GM13977 (cell line): ENCODE measurements at regions not wholly inside any gene's neighbourhood (a gene's known extent, or its start where the extent isn't known, plus 50 kb on each side); places are given as distances from the start of the nearest gene placed in this dataset.

Experiments
- DNase-seq: peaks from one replicate; pipeline ENCODE4 v3.0.0; 2012; ENCODE audit warnings: low spot score
- in situ Hi-C: fragments of 300-500 bp; cut with MboI; formaldehyde crosslinking; loops from one replicate; pipeline ENCODE4 v1.12.0; 2022; ENCODE audit warnings: low sequenced_read_pairs, low pct_unique_long_range_greater_than_20kb, mixed read lengths, inconsistent platforms; ENCODE audit not compliant: unreplicated experiment
- TF ChIP-seq, protein P1 (sequence below): IDR thresholded peaks from 2 replicates; pipeline ENCODE4 v1.5.1; 2012; ENCODE audit warnings: mild to moderate bottlenecking, control low read depth; ENCODE audit not compliant: insufficient read depth; ENCODE audit errors: extremely low read depth, missing control alignments

- no peak for DNase-seq
- TF ChIP-seq, protein P1, sequence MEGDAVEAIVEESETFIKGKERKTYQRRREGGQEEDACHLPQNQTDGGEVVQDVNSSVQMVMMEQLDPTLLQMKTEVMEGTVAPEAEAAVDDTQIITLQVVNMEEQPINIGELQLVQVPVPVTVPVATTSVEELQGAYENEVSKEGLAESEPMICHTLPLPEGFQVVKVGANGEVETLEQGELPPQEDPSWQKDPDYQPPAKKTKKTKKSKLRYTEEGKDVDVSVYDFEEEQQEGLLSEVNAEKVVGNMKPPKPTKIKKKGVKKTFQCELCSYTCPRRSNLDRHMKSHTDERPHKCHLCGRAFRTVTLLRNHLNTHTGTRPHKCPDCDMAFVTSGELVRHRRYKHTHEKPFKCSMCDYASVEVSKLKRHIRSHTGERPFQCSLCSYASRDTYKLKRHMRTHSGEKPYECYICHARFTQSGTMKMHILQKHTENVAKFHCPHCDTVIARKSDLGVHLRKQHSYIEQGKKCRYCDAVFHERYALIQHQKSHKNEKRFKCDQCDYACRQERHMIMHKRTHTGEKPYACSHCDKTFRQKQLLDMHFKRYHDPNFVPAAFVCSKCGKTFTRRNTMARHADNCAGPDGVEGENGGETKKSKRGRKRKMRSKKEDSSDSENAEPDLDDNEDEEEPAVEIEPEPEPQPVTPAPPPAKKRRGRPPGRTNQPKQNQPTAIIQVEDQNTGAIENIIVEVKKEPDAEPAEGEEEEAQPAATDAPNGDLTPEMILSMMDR = no peak
- in situ Hi-C loops = no loop called here
These were observed 758.3 kb downstream of the HDGFL1 start for GRCh38 chr6:23327621-23328020.

GRCh38 chr6:23329086-23329485 lies 759.7 kb downstream of the HDGFL1 start:
- DNase-seq = no peak
- in situ Hi-C loops = no loop called here
- TF ChIP-seq, protein P1 = no peak

GRCh38 chr6:23330632-23331031 lies 761.3 kb downstream of the HDGFL1 start:
- TF ChIP-seq, protein P1 = no peak
- no peak for DNase-seq
- in situ Hi-C loops = no loop called here

DNA sequence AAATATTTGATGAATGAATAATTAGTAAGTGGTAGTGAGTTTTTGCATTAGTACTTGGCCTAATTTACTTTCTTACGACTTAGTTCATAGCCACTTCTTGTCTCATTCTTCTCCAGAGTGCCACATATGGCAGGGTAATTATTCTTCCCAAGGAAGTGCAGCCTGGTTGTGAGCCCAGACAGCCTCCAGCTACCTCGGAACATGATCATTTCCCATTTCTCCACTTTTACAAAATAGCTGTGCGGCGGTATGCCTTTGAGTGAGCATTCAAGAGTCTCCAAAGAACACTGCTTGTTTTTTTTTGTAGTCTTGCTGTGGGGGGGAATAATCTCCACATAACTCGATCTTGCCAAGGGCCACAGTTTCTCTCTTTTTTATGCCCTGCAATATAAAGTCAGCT lies 765.0 kb downstream of the HDGFL1 start:
- no peak for DNase-seq
- TF ChIP-seq, protein P1 = no peak
- in situ Hi-C loops = no loop called here

DNA sequence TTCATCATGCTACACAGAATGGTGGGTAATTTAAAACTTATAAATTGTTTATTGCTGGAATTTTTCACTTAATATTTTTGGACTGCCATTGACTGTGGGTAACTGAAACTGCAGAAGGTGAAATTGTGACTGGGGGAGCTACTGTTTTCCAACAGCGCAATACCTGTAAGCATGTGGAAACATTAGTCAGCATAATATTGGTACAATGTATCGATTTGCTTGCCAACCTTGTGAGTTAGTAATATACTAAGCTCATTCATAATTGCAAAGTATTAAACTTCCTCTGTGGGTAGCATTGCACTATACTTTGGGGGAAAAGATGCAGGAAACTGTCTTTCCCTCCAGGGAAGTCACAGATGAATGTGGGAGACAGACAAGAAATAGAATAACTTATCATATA lies 766.5 kb downstream of the HDGFL1 start:
- TF ChIP-seq, protein P1 = no peak
- DNase-seq = no peak
- in situ Hi-C loops = no loop called here

- no peak for DNase-seq
- in situ Hi-C loops = no loop called here
- TF ChIP-seq, protein P1 = no peak
These were observed 769.9 kb downstream of the HDGFL1 start for GRCh38 chr6:23339268-23339667.

DNA sequence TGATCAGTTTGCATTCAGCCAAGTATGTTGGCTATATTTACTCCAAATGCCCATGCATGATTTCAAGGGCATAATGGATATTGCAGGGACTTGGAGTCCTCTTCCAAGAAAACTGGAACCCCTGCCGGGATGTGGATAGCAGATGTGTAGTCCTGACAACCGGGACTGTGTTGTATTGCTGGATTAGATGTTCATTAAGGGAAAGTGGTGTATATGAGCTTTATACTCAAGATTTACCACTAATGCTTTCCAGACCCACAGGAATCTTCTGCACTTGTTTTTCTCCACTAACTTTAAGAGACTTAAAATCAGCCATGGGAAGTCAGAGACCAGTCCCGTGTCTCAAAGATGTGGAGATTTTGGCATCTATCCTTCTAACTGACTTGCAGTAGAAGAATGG lies 770.9 kb downstream of the HDGFL1 start:
- TF ChIP-seq, protein P1 = no peak
- no peak for DNase-seq
- in situ Hi-C loops = no loop called here
